ENCODE measurements at regions not wholly inside any gene's neighbourhood (a gene's known extent, or its start where the extent isn't known, plus 50 kb on each side); places are given as distances from the start of the nearest gene placed in this dataset.

DNA sequence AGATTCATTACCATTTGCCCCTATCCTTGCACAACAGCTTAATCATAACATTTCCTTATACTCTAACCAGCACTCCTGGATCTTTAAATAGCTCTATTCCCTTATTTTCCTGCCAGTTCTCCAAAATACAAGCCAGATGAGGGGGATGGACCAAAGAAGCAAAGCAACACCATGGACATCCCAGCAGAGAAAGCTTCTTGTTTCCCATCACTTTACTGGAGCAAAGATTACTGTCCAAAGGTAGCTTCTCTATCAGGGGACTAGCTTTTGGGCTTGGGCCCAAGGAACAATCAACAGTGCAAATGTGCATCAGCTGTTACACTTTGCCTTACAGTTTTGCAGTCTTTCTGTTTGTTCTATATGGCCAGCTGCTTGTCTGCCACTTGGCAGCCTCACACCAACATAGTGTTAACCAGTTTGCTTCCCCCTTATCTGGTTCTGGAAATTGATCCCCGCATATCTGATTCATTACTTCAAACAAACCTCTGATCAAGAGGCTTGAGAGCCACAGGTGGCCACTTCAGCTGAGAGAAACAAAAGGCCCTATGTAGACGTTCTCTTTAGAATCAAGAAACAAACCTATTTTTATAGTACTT, 814.3 kb downstream of the METTL15 start:
- Histone ChIP-seq H3K4me3 (ENCODE audit: low read depth in 1 of 2, low read length in 2 of 2) (no peak overlapping the region), H2AFZ (ENCODE audit: low read depth, low read length) (no peak overlapping the region), H3K9me3 (ENCODE audit: insufficient read depth, low read length, severe bottlenecking) (no peaks in the 10 kb centered on the region), H3K9ac (ENCODE audit: low read depth, low read length) (no peak overlapping the region), H3K36me3 (ENCODE audit: insufficient read depth, low read length) (no peaks in the 10 kb centered on the region), H3K27ac (ENCODE audit: low read length) (no peak overlapping the region), H3K4me2 (ENCODE audit: insufficient read depth, low read length) (no peak overlapping the region), H3K4me1 (ENCODE audit: insufficient read depth, low read length) (no peaks in the 10 kb centered on the region), H3K79me2 (ENCODE audit: insufficient read depth, low read length) (no peaks in the 10 kb centered on the region), H3K27me3 (ENCODE audit: insufficient read depth, low read length, poor library complexity) (no peaks in the 10 kb centered on the region), H4K20me1 (ENCODE audit: insufficient read depth, low read length) (no peaks in the 10 kb centered on the region)
- no peak for ATAC-seq (ENCODE audit: insufficient read depth, low read depth)
- no peak for TF ChIP-seq EZH2 (IDR thresholded peaks at IDR 0.05; ENCODE audit: borderline replicate concordance, low read depth, low read length, severe bottlenecking)
- TF ChIP-seq, protein P1, sequence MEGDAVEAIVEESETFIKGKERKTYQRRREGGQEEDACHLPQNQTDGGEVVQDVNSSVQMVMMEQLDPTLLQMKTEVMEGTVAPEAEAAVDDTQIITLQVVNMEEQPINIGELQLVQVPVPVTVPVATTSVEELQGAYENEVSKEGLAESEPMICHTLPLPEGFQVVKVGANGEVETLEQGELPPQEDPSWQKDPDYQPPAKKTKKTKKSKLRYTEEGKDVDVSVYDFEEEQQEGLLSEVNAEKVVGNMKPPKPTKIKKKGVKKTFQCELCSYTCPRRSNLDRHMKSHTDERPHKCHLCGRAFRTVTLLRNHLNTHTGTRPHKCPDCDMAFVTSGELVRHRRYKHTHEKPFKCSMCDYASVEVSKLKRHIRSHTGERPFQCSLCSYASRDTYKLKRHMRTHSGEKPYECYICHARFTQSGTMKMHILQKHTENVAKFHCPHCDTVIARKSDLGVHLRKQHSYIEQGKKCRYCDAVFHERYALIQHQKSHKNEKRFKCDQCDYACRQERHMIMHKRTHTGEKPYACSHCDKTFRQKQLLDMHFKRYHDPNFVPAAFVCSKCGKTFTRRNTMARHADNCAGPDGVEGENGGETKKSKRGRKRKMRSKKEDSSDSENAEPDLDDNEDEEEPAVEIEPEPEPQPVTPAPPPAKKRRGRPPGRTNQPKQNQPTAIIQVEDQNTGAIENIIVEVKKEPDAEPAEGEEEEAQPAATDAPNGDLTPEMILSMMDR (IDR thresholded peaks at IDR 0.05; ENCODE audit: borderline replicate concordance, extremely low read depth, low read length, poor library complexity, severe bottlenecking) = no peak
- no peak for DNase-seq

DNA sequence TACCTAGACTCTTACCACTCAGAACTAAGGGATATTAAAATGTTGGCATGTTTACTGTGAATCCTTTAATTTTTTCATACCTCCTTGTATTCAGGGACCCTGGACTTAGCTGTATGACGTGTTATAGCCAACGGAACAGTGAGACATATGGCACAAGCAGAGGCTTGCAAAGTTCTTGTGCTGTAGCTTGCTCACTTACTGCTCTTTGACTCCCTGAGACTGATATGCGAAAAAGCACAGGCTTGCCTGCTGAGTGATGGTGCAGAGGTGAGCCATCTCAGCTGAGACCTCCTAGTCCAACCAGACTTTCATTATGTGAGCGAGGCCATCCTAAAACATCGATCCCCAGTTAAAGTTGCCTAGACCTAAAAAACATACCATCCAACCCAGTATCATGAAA, 811.0 kb downstream of the METTL15 start:
- H3K27me3 ChIP-seq (ENCODE audit: insufficient read depth, low read length, poor library complexity) = no peaks in the 10 kb centered on the region
- H3K9me3 ChIP-seq (ENCODE audit: insufficient read depth, low read length, severe bottlenecking) = no peaks in the 10 kb centered on the region
- H4K20me1 ChIP-seq (ENCODE audit: insufficient read depth, low read length) = no peaks in the 10 kb centered on the region
- H3K79me2 ChIP-seq (ENCODE audit: insufficient read depth, low read length) = no peaks in the 10 kb centered on the region
- ATAC-seq (ENCODE audit: insufficient read depth, low read depth) (no peak), DNase-seq (no peak)
- no peak overlapping the region for H2AFZ ChIP-seq (ENCODE audit: low read depth, low read length)
- H3K4me3 ChIP-seq (ENCODE audit: low read depth in 1 of 2, low read length in 2 of 2) = no peak overlapping the region
- no peak overlapping the region for H3K27ac ChIP-seq (ENCODE audit: low read length)
- H3K4me2 ChIP-seq (ENCODE audit: insufficient read depth, low read length) = no peak overlapping the region
- TF ChIP-seq, protein P1 (IDR thresholded peaks at IDR 0.05; ENCODE audit: borderline replicate concordance, extremely low read depth, low read length, poor library complexity, severe bottlenecking) = no peak
- no peak for TF ChIP-seq EZH2 (IDR thresholded peaks at IDR 0.05; ENCODE audit: borderline replicate concordance, low read depth, low read length, severe bottlenecking)
- H3K36me3 ChIP-seq (ENCODE audit: insufficient read depth, low read length) = no peaks in the 10 kb centered on the region
- no peaks in the 10 kb centered on the region for H3K4me1 ChIP-seq (ENCODE audit: insufficient read depth, low read length)
- H3K9ac ChIP-seq (ENCODE audit: low read depth, low read length) = no peak overlapping the region

DNA sequence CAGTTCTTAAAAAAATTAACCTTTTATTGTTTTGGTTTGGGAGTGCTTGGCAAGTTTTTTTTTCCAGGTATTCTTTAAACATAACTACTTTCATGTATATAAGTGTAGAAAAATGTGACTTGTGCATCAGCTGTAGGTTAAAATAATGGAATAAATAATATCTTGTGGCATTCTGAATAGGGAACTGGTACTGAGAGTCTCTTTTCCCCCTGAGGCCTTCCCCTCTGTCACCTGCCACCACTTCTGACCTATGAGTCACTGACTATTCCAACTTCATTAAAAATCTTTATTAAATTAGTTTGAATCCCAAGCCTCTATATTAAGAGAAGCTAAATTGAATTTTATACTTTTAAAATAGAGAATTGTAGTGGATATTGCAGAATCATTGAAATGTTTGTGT, 805.7 kb downstream of the METTL15 start:
- Histone ChIP-seq H2AFZ (ENCODE audit: low read depth, low read length) (no peak overlapping the region), H3K9me3 (ENCODE audit: insufficient read depth, low read length, severe bottlenecking) (no peaks in the 10 kb centered on the region), H3K79me2 (ENCODE audit: insufficient read depth, low read length) (no peaks in the 10 kb centered on the region), H3K4me3 (ENCODE audit: low read depth in 1 of 2, low read length in 2 of 2) (no peak overlapping the region), H3K4me1 (ENCODE audit: insufficient read depth, low read length) (no peaks in the 10 kb centered on the region), H3K4me2 (ENCODE audit: insufficient read depth, low read length) (no peak overlapping the region), H3K9ac (ENCODE audit: low read depth, low read length) (no peak overlapping the region), H3K27ac (ENCODE audit: low read length) (no peak overlapping the region), H4K20me1 (ENCODE audit: insufficient read depth, low read length) (no peaks in the 10 kb centered on the region), H3K36me3 (ENCODE audit: insufficient read depth, low read length) (no peaks in the 10 kb centered on the region), H3K27me3 (ENCODE audit: insufficient read depth, low read length, poor library complexity) (no peaks in the 10 kb centered on the region)
- DNase-seq (no peak), ATAC-seq (ENCODE audit: insufficient read depth, low read depth) (no peak)
- no peak for TF ChIP-seq EZH2 (IDR thresholded peaks at IDR 0.05; ENCODE audit: borderline replicate concordance, low read depth, low read length, severe bottlenecking)
- TF ChIP-seq, protein P1 (IDR thresholded peaks at IDR 0.05; ENCODE audit: borderline replicate concordance, extremely low read depth, low read length, poor library complexity, severe bottlenecking) = no peak

All from DND-41 (cell line).